ENCODE measurements at regions not wholly inside any gene's neighbourhood (a gene's known extent, or its start where the extent isn't known, plus 50 kb on each side); places are given as distances from the start of the nearest gene placed in this dataset.

DNA sequence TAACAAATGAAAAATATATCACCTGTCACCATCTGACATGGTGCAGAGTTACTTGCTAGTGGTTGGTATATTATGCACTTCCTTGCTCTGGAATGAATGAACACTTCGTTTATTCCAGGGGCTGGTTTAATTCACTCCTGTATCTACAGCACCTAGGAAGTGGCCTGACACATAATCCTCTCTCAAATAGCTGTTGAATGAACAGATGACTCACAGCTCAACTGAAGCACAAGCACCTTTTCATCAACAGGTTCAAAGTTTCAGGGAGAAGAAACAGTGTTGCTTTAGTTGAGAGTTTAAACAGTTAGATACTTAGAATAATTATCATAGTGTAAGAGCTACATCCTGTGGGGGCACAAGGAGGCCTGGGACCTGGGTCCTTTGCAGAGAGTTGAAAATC lies 135.0 kb upstream of the DAP start:
- TF ChIP-seq, protein P1, sequence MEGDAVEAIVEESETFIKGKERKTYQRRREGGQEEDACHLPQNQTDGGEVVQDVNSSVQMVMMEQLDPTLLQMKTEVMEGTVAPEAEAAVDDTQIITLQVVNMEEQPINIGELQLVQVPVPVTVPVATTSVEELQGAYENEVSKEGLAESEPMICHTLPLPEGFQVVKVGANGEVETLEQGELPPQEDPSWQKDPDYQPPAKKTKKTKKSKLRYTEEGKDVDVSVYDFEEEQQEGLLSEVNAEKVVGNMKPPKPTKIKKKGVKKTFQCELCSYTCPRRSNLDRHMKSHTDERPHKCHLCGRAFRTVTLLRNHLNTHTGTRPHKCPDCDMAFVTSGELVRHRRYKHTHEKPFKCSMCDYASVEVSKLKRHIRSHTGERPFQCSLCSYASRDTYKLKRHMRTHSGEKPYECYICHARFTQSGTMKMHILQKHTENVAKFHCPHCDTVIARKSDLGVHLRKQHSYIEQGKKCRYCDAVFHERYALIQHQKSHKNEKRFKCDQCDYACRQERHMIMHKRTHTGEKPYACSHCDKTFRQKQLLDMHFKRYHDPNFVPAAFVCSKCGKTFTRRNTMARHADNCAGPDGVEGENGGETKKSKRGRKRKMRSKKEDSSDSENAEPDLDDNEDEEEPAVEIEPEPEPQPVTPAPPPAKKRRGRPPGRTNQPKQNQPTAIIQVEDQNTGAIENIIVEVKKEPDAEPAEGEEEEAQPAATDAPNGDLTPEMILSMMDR (conservative IDR thresholded peaks at IDR 0.05), result no peak
- TF ChIP-seq ZFX (IDR thresholded peaks at IDR 0.05), result no peak
